HCT116 (cell line): ENCODE measurements at regions not wholly inside any gene's neighbourhood (a gene's known extent, or its start where the extent isn't known, plus 50 kb on each side); places are given as distances from the start of the nearest gene placed in this dataset.

ENCODE experiments used
- CTCF ChIP-seq, 3 experiments: fragments of 200-600 bp in 1 of 3; sonication (generic) in 1 of 3; IDR thresholded peaks in 2 of 3; conservative IDR thresholded peaks in 1 of 3; 2 replicates each; pipeline ENCODE4 v1.5.1; 2012 to 2017; ENCODE audit warnings: low read depth in 2 of 3, low read length in 2 of 3, antibody characterized with exemption in 1 of 3, borderline replicate concordance in 1 of 3, control low read depth in 1 of 3, mild to moderate bottlenecking in 1 of 3, mixed read lengths in 1 of 3, mixed run types in 1 of 3, moderate library complexity in 1 of 3; ENCODE audit not compliant: insufficient read depth in 1 of 3
- EZH2 ChIP-seq: fragments of 200-600 bp; sonication (generic); IDR thresholded peaks from 2 replicates; pipeline ENCODE4 v1.6.1; 2017; ENCODE audit warnings: antibody characterized with exemption, mixed run types
- EZH2phosphoT487 ChIP-seq: fragments of 200-600 bp; IDR thresholded peaks from 2 replicates; pipeline ENCODE4 v1.6.1; 2018; ENCODE audit warnings: antibody characterized with exemption, borderline replicate concordance
- MAX ChIP-seq: IDR thresholded peaks from 2 replicates; pipeline ENCODE4 v1.6.1; 2012
- POLR2A ChIP-seq: IDR thresholded peaks from 2 replicates; pipeline ENCODE4 v1.7.0; 2011; ENCODE audit warnings: borderline replicate concordance; ENCODE audit not compliant: insufficient read depth, insufficient read length; ENCODE audit errors: extremely low read depth
- POLR2AphosphoS5 ChIP-seq: IDR thresholded peaks from 2 replicates; pipeline ENCODE4 v1.6.1; 2011; ENCODE audit warnings: mild to moderate bottlenecking, low read depth, low read length, moderate library complexity
- SIN3A ChIP-seq: IDR thresholded peaks from 2 replicates; pipeline ENCODE4 v1.6.1; 2012; ENCODE audit warnings: low read depth
- ZNF274 ChIP-seq: fragments of 200-500 bp; sonication (Bioruptor generic); IDR thresholded peaks from 2 replicates; pipeline ENCODE4 v1.6.1; 2014; ENCODE audit warnings: mild to moderate bottlenecking, low read depth, low read length, inconsistent platforms

GRCh38 chr5:133696006-133696584 is 83.8 kb upstream of the FSTL4 start:
- TF ChIP-seq POLR2AphosphoS5 (no peak), SIN3A (no peak), POLR2A (no peak), EZH2phosphoT487 (no peak), EZH2 (no peak), MAX (no peak), ZNF274 (no peak), CTCF (IDR thresholded peaks at IDR 0.05 in 2 of 3, conservative IDR thresholded peaks at IDR 0.05 in 1 of 3; ENCODE audit: borderline replicate concordance in 1 of 3, insufficient read depth in 1 of 3, low read depth in 2 of 3, low read length in 2 of 3) (no peak)
